ENCODE measurements at regions not wholly inside any gene's neighbourhood (a gene's known extent, or its start where the extent isn't known, plus 50 kb on each side); places are given as distances from the start of the nearest gene placed in this dataset.

- DNase-seq (ENCODE audit: low read depth) = peak; percentile 82
Observed at GRCh38 chr1:212558693-212559480, 49.7 kb upstream of the ATF3 start.
